Vagina (tissue), 2 donors: ENCODE measurements at regions not wholly inside any gene's neighbourhood (a gene's known extent, or its start where the extent isn't known, plus 50 kb on each side); places are given as distances from the start of the nearest gene placed in this dataset.

Source experiments
- DNase-seq, 2 donors: peaks; one replicate each; pipeline ENCODE4 v3.0.0-alpha.2; 2017; ENCODE audit errors: extremely low spot score in 2 of 2
- H3K27ac ChIP-seq: fragments of 200-600 bp; sonication (generic); one replicate; pipeline ENCODE4 v1.5.1; 2019
- H3K27me3 ChIP-seq: fragments of 200-600 bp; sonication (generic); one replicate; pipeline ENCODE4 v1.5.1; 2019
- H3K36me3 ChIP-seq, 2 donors: fragments of 200-600 bp; sonication (generic); one replicate each; pipeline ENCODE4 v1.5.1; 2017 to 2019
- H3K4me1 ChIP-seq: fragments of 200-600 bp; sonication (generic); one replicate; pipeline ENCODE4 v1.5.1; 2019
- H3K4me3 ChIP-seq, 2 donors: fragments of 200-600 bp; sonication (generic); 1 replicate in 1 of 2; 2 replicates in 1 of 2; pipeline ENCODE4 v1.5.1; 2016 to 2019
- H3K9me3 ChIP-seq: fragments of 200-600 bp; sonication (generic); one replicate; pipeline ENCODE4 v1.5.1; 2019
- POLR2A ChIP-seq, 2 donors: fragments of 450-650 bp; IDR thresholded peaks; one replicate each; pipeline ENCODE4 v1.6.1; 2017; ENCODE audit warnings: antibody characterized with exemption in 2 of 2, mild to moderate bottlenecking in 2 of 2, moderate library complexity in 2 of 2
- POLR2AphosphoS5 ChIP-seq, 2 donors: sonication (generic); formaldehyde crosslinking; IDR thresholded peaks; one replicate each; pipeline ENCODE4 v1.9.0; 2017; ENCODE audit warnings: antibody characterized with exemption in 2 of 2, mild to moderate bottlenecking in 2 of 2, low read depth in 1 of 2; ENCODE audit not compliant: insufficient read depth in 1 of 2
- intact Hi-C: fragments of 100-400 bp; cut with DNase I; formaldehyde crosslinking; loops from one replicate; pipeline ENCODE4 v1.15.1; 2023
- TF ChIP-seq, protein P1 (sequence below), 3 experiments: fragments of 450-650 bp in 2 of 3; fragments of 200-600 bp in 1 of 3; sonication (generic) in 1 of 3; IDR thresholded peaks; one replicate each; pipeline ENCODE4 v1.5.1; 2017 to 2019; ENCODE audit warnings: antibody characterized with exemption in 3 of 3, mild to moderate bottlenecking in 2 of 3, moderate library complexity in 2 of 3

DNA sequence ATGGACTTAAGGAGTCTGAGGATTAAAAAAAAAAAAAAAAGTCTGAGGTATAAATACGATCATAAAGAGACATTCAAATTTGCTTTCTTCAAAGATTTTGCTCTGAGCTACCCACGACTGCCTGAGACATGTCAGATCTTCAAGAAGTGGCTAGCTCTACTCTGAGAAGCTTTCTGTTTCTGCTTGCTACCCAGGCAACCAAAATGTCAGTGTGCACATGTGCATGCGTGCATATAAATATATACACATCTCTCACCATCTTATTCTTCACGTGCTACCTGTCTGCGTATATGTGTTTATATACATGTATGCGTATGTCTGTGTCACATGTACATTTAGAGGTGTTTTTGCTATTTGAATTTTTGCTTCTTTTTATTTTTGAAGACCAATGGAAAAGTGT, 299.6 kb upstream of the STXBP5 start:
- intact Hi-C loops = no loop called here

DNA sequence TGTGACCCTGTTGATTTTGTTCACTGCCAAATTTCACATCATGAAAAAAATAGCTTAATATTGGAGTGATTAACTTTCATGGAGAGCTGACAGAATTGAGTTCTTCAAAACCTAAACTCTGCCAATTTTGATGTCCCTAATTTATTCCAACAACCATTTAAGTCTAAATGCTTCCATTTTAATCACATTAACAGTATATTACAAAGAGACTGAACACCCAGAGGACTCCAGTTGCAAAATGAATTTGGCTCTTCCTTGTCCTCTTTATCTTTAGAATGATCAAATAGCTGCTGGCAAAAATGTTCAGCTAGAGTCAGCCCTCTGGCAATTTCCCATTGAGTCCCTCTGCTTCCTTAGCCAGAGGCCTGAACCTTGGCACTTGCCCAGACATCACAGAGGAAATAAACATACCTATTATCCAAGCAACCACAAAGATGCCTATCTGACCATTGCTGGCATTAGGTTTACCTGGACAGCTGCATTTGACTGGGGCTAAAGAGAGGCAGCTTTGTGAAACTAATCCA, 299.0 kb upstream of the STXBP5 start:
- Histone ChIP-seq H3K27me3 (no peaks in the 10 kb centered on the region), H3K9me3 (no peaks in the 10 kb centered on the region), H3K36me3 (no peaks in the 10 kb centered on the region), H3K27ac (no peak overlapping the region), H3K4me3 (no peak overlapping the region), H3K4me1 (peaks cover 10% of the 10 kb centered on the region)
- TF ChIP-seq POLR2AphosphoS5 (IDR thresholded peaks at IDR 0.05; ENCODE audit: insufficient read depth in 1 of 2, low read depth in 1 of 2) = no peak
- no peak for TF ChIP-seq POLR2A (IDR thresholded peaks at IDR 0.05)
- TF ChIP-seq, protein P1, sequence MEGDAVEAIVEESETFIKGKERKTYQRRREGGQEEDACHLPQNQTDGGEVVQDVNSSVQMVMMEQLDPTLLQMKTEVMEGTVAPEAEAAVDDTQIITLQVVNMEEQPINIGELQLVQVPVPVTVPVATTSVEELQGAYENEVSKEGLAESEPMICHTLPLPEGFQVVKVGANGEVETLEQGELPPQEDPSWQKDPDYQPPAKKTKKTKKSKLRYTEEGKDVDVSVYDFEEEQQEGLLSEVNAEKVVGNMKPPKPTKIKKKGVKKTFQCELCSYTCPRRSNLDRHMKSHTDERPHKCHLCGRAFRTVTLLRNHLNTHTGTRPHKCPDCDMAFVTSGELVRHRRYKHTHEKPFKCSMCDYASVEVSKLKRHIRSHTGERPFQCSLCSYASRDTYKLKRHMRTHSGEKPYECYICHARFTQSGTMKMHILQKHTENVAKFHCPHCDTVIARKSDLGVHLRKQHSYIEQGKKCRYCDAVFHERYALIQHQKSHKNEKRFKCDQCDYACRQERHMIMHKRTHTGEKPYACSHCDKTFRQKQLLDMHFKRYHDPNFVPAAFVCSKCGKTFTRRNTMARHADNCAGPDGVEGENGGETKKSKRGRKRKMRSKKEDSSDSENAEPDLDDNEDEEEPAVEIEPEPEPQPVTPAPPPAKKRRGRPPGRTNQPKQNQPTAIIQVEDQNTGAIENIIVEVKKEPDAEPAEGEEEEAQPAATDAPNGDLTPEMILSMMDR (IDR thresholded peaks at IDR 0.05) = no peak
- DNase-seq = no peak
- intact Hi-C loops = no loop called here

More for the DNA sequence above, 299.6 kb upstream of the STXBP5 start:
- H3K4me1 ChIP-seq = peaks cover 10% of the 10 kb centered on the region
- no peak overlapping the region for H3K27ac ChIP-seq
- no peaks in the 10 kb centered on the region for H3K36me3 ChIP-seq
- H3K9me3 ChIP-seq = no peaks in the 10 kb centered on the region
- H3K27me3 ChIP-seq = no peaks in the 10 kb centered on the region
- H3K4me3 ChIP-seq = no peak overlapping the region
- TF ChIP-seq POLR2A (IDR thresholded peaks at IDR 0.05) (no peak), POLR2AphosphoS5 (IDR thresholded peaks at IDR 0.05; ENCODE audit: insufficient read depth in 1 of 2, low read depth in 1 of 2) (no peak)
- TF ChIP-seq, protein P1 (IDR thresholded peaks at IDR 0.05) = no peak
- DNase-seq = no peak

DNA sequence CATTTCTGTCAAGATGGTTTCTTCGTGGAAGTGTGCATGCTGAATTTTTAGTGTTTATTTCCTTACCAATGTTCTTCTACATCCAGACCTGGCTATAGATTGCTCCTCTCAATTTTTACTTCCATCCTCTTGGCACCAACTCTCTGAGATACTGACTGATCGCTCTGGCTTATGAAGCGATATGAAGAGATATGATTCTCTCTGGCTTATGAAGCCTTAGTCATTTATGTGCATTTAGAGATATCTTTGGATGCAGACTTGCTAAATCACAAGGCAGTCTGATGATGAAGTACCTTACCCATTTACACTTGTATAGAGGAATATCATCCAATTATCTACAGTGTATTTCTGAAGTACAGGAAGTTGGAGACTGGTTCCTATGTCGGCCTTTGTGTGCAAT, 295.4 kb upstream of the STXBP5 start:
- TF ChIP-seq, protein P1 (IDR thresholded peaks at IDR 0.05) = no peak
- TF ChIP-seq POLR2A (IDR thresholded peaks at IDR 0.05) (no peak), POLR2AphosphoS5 (IDR thresholded peaks at IDR 0.05; ENCODE audit: insufficient read depth in 1 of 2, low read depth in 1 of 2) (no peak)
- peaks cover 20% of the 10 kb centered on the region for H3K4me1 ChIP-seq
- no peaks in the 10 kb centered on the region for H3K36me3 ChIP-seq
- H3K27me3 ChIP-seq = no peaks in the 10 kb centered on the region
- no peaks in the 10 kb centered on the region for H3K9me3 ChIP-seq
- intact Hi-C loops = no loop called here
- H3K27ac ChIP-seq = no peak overlapping the region
- DNase-seq = no peak
- no peak overlapping the region for H3K4me3 ChIP-seq

DNA sequence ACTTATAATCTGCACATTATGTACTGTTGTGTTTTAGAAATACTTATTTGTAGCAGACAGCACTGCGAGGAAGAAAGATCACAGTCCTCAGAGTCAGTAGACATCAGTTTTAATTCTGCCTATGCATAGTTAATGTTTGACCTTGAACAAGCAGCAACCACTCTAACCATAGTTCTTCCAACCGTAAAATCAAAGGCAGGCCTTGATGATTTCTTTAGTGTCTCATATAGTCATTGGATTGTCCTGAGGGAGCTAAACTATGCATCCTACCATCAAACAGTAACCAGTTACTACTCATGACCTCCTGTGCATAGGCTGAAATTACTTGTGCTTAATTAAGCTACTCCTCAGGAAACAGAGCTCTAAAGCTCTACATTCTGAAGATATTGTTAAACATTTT, 294.8 kb upstream of the STXBP5 start:
- Histone ChIP-seq H3K9me3 (no peaks in the 10 kb centered on the region), H3K27me3 (no peaks in the 10 kb centered on the region), H3K36me3 (no peaks in the 10 kb centered on the region), H3K4me3 (no peak overlapping the region), H3K27ac (no peak overlapping the region), H3K4me1 (peaks cover 25% of the 10 kb centered on the region)
- intact Hi-C loops = no loop called here
- DNase-seq = no peak
- TF ChIP-seq, protein P1 (IDR thresholded peaks at IDR 0.05) = no peak
- TF ChIP-seq POLR2AphosphoS5 (IDR thresholded peaks at IDR 0.05; ENCODE audit: insufficient read depth in 1 of 2, low read depth in 1 of 2) (no peak), POLR2A (IDR thresholded peaks at IDR 0.05) (no peak)

DNA sequence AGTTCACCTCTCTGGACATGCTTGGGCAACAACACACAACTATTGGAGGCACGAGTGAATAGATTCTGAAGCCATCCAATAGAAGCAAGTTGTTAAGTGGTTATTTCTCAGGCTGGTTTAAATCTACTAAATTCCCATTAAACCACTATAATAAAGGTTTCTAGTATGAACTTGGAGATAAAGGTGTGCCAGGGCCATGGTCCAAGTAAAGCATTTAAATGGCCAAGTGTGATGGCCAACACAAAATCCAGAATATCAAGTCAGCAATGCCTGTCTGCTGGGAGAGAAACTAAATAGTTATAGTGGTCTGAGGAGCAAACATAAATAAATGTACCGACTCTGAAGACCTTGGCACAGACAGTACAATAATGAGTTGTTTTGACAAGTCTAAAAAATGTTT, 294.3 kb upstream of the STXBP5 start:
- no peaks in the 10 kb centered on the region for H3K9me3 ChIP-seq
- H3K27me3 ChIP-seq = no peaks in the 10 kb centered on the region
- TF ChIP-seq POLR2A (IDR thresholded peaks at IDR 0.05) = no peak
- no peaks in the 10 kb centered on the region for H3K36me3 ChIP-seq
- no peak for DNase-seq
- no peak overlapping the region for H3K27ac ChIP-seq
- H3K4me3 ChIP-seq = no peak overlapping the region
- intact Hi-C loops = no loop called here
- peaks cover 28% of the 10 kb centered on the region for H3K4me1 ChIP-seq
